Nephron (organoid): ENCODE measurements at regions not wholly inside any gene's neighbourhood (a gene's known extent, or its start where the extent isn't known, plus 50 kb on each side); places are given as distances from the start of the nearest gene placed in this dataset.

ENCODE experiments used
- H3K27ac Mint-ChIP-seq, 3 experiments: 2 replicates each; pipeline ENCODE4 v1.8.0; 2020; ENCODE audit warnings: mixed read lengths in 3 of 3, mild to moderate bottlenecking in 2 of 3, moderate library complexity in 1 of 3
- H3K27me3 Mint-ChIP-seq: 2 replicates; pipeline ENCODE4 v1.8.0; 2021; ENCODE audit warnings: low read depth, mild to moderate bottlenecking, moderate library complexity, mixed read lengths
- H3K36me3 Mint-ChIP-seq: 2 replicates; pipeline ENCODE4 v1.8.0; 2020; ENCODE audit warnings: low read depth, mixed read lengths
- H3K4me1 Mint-ChIP-seq: 2 replicates; pipeline ENCODE4 v1.8.0; 2020; ENCODE audit warnings: mixed read lengths
- H3K4me3 Mint-ChIP-seq, 3 experiments: 2 replicates each; pipeline ENCODE4 v1.8.0; 2020; ENCODE audit warnings: mild to moderate bottlenecking in 3 of 3, mixed read lengths in 3 of 3, moderate library complexity in 2 of 3
- H3K9me3 Mint-ChIP-seq: 2 replicates; pipeline ENCODE4 v1.8.0; 2020; ENCODE audit warnings: mixed read lengths
- TF ChIP-seq, protein P1 (sequence below), 3 experiments: fragments of 200-600 bp; sonication (generic); IDR thresholded peaks; one replicate each; pipeline ENCODE4 v1.5.0; 2021; ENCODE audit warnings: antibody characterized with exemption in 3 of 3; ENCODE audit not compliant: unreplicated experiment in 3 of 3

DNA sequence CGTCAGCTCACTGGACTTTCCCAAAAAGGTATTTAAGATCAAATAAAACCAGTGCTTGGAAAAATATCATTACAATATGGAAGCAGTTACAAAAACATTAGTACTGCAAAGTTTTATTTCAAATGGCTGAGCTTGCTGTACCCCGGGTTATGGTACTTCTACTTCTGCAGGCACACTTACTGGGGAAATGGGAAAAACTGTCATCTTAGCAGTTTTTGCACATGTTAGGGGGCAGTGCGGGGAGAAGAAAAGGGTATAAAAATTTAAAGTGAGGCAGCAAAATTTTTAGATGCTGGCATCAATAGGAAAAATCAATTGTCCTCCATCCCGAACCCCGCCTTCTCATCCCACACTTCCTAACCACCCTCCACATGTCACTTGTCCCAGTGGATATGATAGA is 133.4 kb downstream of the ATG4C start:
- Mint-ChIP-seq H3K27ac (no peak overlapping the region), H3K4me1 (no peaks in the 10 kb centered on the region), H3K9me3 (no peaks in the 10 kb centered on the region), H3K4me3 (no peak overlapping the region), H3K27me3 (peaks cover 11% of the 10 kb centered on the region), H3K36me3 (no peaks in the 10 kb centered on the region)
- TF ChIP-seq, protein P1, sequence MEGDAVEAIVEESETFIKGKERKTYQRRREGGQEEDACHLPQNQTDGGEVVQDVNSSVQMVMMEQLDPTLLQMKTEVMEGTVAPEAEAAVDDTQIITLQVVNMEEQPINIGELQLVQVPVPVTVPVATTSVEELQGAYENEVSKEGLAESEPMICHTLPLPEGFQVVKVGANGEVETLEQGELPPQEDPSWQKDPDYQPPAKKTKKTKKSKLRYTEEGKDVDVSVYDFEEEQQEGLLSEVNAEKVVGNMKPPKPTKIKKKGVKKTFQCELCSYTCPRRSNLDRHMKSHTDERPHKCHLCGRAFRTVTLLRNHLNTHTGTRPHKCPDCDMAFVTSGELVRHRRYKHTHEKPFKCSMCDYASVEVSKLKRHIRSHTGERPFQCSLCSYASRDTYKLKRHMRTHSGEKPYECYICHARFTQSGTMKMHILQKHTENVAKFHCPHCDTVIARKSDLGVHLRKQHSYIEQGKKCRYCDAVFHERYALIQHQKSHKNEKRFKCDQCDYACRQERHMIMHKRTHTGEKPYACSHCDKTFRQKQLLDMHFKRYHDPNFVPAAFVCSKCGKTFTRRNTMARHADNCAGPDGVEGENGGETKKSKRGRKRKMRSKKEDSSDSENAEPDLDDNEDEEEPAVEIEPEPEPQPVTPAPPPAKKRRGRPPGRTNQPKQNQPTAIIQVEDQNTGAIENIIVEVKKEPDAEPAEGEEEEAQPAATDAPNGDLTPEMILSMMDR (IDR thresholded peaks at IDR 0.05; ENCODE audit: unreplicated experiment in 3 of 3) = no peak

DNA sequence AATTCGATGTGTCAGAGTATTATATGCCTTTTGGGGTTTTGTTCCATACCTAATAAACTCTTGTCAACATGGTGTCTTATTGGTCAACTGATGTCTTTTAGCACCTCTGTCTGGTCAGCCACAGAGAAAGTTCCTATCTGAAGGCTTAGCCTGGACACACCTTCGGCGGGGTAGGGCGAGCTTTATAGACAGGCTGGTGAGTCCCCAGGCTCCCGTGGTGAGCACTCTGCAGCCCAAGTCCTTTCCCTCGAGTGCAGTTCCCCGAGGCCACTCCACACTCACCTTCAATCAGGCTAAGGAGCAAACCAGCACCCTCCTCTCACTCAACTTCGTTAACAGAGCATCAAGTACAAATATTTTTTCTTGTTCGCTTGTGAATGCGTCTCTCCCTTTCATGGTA is 133.9 kb downstream of the ATG4C start:
- Mint-ChIP-seq H3K4me3 (no peak overlapping the region), H3K27me3 (peaks cover 11% of the 10 kb centered on the region), H3K9me3 (peaks cover under 1% of the 10 kb centered on the region), H3K4me1 (no peaks in the 10 kb centered on the region), H3K27ac (no peak overlapping the region), H3K36me3 (no peaks in the 10 kb centered on the region)
- TF ChIP-seq, protein P1 (IDR thresholded peaks at IDR 0.05; ENCODE audit: unreplicated experiment in 3 of 3) = no peak

DNA sequence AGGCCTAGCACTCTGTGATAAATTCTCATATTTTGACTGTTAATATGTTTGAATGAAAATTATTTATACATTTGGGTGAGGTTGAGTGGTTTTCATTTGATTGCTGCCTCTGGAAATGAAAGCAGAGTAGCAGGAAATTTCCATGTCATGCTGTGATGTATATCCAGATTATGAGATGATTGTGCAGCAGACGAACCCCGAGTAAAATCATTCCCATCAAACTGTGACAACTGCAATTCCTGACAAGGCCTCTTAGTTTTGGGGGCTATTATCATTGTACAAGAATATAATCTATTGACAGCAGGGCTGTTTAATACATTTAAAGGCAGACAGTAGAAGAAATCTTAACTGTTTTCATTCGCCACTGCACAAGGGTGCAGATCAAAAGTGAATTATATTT is 134.8 kb downstream of the ATG4C start:
- H3K27ac Mint-ChIP-seq = no peak overlapping the region
- peaks cover 7% of the 10 kb centered on the region for H3K27me3 Mint-ChIP-seq
- peaks cover 7% of the 10 kb centered on the region for H3K9me3 Mint-ChIP-seq

DNA sequence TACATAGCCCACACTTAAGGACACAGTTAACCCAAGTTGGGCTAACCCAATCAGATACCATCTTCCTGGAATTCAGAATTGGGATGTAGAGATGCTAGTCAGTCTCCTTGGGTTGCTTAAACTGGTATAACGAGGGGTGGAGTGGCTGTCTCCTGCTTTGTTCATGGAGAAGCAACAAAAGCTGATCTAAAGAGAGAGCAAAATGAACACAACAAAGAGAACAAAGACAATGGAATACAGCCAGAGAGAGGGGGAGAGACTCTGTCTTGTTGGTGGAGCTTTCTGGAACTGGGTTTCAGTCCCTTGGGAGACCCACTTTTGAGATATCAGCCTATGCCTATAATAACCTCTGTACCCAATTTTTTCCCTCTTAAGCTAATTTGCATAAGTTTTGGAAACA is 138.1 kb downstream of the ATG4C start:
- TF ChIP-seq, protein P1 (IDR thresholded peaks at IDR 0.05; ENCODE audit: unreplicated experiment in 3 of 3) = no peak
- no peaks in the 10 kb centered on the region for H3K4me1 Mint-ChIP-seq
- H3K4me3 Mint-ChIP-seq = no peak overlapping the region
- H3K36me3 Mint-ChIP-seq = no peaks in the 10 kb centered on the region
- peaks cover 7% of the 10 kb centered on the region for H3K9me3 Mint-ChIP-seq
- H3K27ac Mint-ChIP-seq = no peak overlapping the region
- H3K27me3 Mint-ChIP-seq = no peaks in the 10 kb centered on the region

More for the DNA sequence above, 134.8 kb downstream of the ATG4C start:
- TF ChIP-seq, protein P1 (IDR thresholded peaks at IDR 0.05; ENCODE audit: unreplicated experiment in 3 of 3) = no peak
- Mint-ChIP-seq H3K4me3 (no peak overlapping the region), H3K36me3 (no peaks in the 10 kb centered on the region), H3K4me1 (no peaks in the 10 kb centered on the region)

DNA sequence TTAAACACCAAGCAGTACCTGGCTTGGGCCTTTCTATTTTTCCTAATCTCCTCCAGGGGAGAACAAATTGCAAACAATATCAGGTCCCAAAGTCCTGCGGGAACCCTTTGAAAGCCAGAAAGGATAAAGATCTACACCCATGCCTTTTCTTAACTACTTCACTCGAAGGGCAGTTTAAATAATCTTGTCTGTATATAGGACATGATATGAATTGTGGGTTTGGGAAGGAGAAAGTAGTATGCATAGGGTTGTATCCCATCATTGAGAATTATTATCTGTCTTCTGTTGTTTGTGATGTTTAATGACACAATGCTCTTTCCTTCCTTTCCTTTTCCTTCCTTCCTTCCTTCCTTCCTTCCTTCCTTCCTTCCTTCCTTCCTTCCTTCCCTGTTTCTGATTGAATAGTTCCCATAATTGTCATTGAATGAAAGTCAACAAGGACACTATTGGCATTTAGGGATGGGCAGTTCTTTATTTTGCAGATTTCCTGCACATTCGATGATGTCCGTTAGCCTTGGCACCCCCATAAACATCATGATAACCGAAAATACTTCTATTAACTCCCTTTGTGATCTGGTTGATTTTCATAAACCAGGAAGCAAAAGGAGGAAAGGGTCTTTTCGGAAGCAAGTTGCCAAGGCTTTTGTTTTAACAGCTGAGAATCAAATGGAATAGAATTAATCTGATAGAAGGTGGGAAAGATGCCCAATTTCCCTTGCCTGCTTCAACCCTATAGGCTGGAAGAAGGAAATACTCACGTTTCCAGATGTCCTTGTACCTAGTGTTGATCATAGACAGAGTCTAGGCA is 141.3 kb downstream of the ATG4C start:
- Mint-ChIP-seq H3K4me1 (no peaks in the 10 kb centered on the region), H3K9me3 (peaks cover 7% of the 10 kb centered on the region), H3K27ac (no peak overlapping the region), H3K27me3 (peaks cover 5% of the 10 kb centered on the region), H3K4me3 (no peak overlapping the region), H3K36me3 (no peaks in the 10 kb centered on the region)
- TF ChIP-seq, protein P1 (IDR thresholded peaks at IDR 0.05; ENCODE audit: unreplicated experiment in 3 of 3) = no peak

DNA sequence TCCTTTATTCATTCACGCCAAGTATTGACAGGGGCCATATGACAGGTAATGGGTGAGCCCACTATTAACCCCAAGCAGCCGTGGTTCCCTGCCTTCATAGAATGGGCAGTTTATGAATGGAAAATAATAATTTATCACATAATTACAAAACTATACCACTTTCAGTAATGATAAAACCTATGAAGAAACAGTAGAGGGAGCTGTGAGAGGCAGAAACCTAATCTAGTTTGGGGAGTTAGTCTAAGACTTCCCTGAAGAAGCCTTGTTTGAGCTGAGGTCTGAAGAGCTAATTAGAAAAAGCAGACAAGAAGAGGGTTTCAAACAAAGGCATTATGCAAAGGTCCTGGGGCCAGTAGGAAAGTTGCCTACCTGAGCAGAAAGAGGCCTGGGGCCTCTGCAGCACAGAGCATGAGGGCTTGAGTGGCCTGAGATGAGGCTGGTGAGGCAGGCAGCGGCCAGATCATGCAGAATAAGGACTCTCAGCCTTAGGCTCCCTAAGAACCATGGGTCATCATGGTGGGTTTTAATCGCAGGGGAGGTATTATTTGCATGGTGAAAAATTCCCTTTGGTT is 142.8 kb downstream of the ATG4C start:
- Mint-ChIP-seq H3K36me3 (no peaks in the 10 kb centered on the region), H3K27ac (no peak overlapping the region), H3K4me1 (no peaks in the 10 kb centered on the region), H3K27me3 (peaks cover 5% of the 10 kb centered on the region), H3K4me3 (no peak overlapping the region), H3K9me3 (peaks cover 7% of the 10 kb centered on the region)
- TF ChIP-seq, protein P1 (IDR thresholded peaks at IDR 0.05; ENCODE audit: unreplicated experiment in 3 of 3) = no peak
